HepG2 (cell line): ENCODE measurements at regions not wholly inside any gene's neighbourhood (a gene's known extent, or its start where the extent isn't known, plus 50 kb on each side); places are given as distances from the start of the nearest gene placed in this dataset.

Source experiments
- ATAC-seq: fragments of 200-7000 bp; cut with Tn5 transposase; 3 replicates; pipeline ENCODE4 v1.9.1; 2020; ENCODE audit warnings: mild to moderate bottlenecking, moderate library complexity
- BruUV-seq: library from RNA; stranded (reverse); fragments of 400-500 nt; replicated peaks from 2 replicates; lab custom pipeline; 2021; lab: Mats Ljungman, UMichigan
- CTCF ChIA-PET: fragments of 300-600 bp; formaldehyde crosslinking; extraction: SDS; loops from one replicate; lab custom pipeline; 2021; ENCODE audit warnings: low total read pairs, inconsistent platforms, low intra/inter-chr PET ratio; lab: Yijun Ruan, JAX
- POLR2A ChIA-PET: fragments of 350-600 bp; sonication (Branson Sonifier 250); formaldehyde crosslinking; loops from one replicate; lab custom pipeline; 2020; ENCODE audit warnings: antibody characterized with exemption, inconsistent platforms; lab: Yijun Ruan, JAX
- DNase-seq: peaks from one replicate; pipeline ENCODE4 v3.0.0-alpha.2; 2015; ENCODE audit warnings: low spot score
- FAIRE-seq: peaks from 3 replicates; lab custom pipeline; 2011; peaks lifted over from hg19 to GRCh38; lab: Jason Lieb, UNC
- H2AFZ ChIP-seq: one replicate; pipeline ENCODE4 v1.6.1; 2011; ENCODE audit warnings: low read length, inconsistent platforms
- H3K27ac ChIP-seq: fragments of 300-600 bp; 3 replicates; pipeline ENCODE4 v1.8.0; 2011; ENCODE audit warnings: mixed run types, mild to moderate bottlenecking, mixed read lengths, low read length, inconsistent platforms; ENCODE audit not compliant: insufficient read depth; ENCODE audit errors: extremely low read length
- H3K27me3 ChIP-seq, 2 experiments: fragments of 200-600 bp in 1 of 2; 2 replicates in 1 of 2; 3 replicates in 1 of 2; pipeline versions ENCODE4 v1.6.0 to v1.8.0; 2011; ENCODE audit warnings: low read length in 2 of 2, mild to moderate bottlenecking in 2 of 2, moderate library complexity in 2 of 2, inconsistent platforms in 1 of 2; ENCODE audit not compliant: insufficient read depth in 2 of 2, control insufficient read depth in 1 of 2
- H3K36me3 ChIP-seq, 2 experiments: fragments of 200-600 bp in 1 of 2; replicated peaks in 1 of 2; 2 replicates in 1 of 2; 3 replicates in 1 of 2; pipeline versions ENCODE4 v1.5.1 to v1.8.0; 2011; ENCODE audit warnings: low read length in 2 of 2, inconsistent platforms in 1 of 2; ENCODE audit not compliant: insufficient read depth in 2 of 2, control insufficient read depth in 1 of 2
- H3K4me1 ChIP-seq: 2 replicates; pipeline ENCODE4 v1.5.1; 2012; ENCODE audit warnings: low read length, inconsistent platforms; ENCODE audit not compliant: insufficient read depth
- H3K4me2 ChIP-seq: 2 replicates; pipeline ENCODE4 v1.6.0; 2011; ENCODE audit warnings: low read depth, low read length, inconsistent platforms
- H3K4me3 ChIP-seq, 3 experiments: fragments of 200-600 bp in 1 of 3; sonication (generic), shearing (Covaris generic) in 1 of 3; replicated peaks in 1 of 3; 2 replicates each; pipeline ENCODE4 v1.5.1; 2011 to 2016; ENCODE audit warnings: low read length in 3 of 3, inconsistent platforms in 2 of 3, low read depth in 2 of 3, mild to moderate bottlenecking in 2 of 3, control low read depth in 1 of 3, mixed read lengths in 1 of 3; ENCODE audit not compliant: insufficient read depth in 1 of 3
- H3K79me2 ChIP-seq: one replicate; pipeline ENCODE4 v1.6.1; 2011; ENCODE audit warnings: low read length, inconsistent platforms; ENCODE audit not compliant: insufficient read depth
- H3K9ac ChIP-seq: 2 replicates; pipeline ENCODE4 v1.6.0; 2011; ENCODE audit warnings: mild to moderate bottlenecking, low read depth, low read length, inconsistent platforms; ENCODE audit not compliant: insufficient read depth
- H3K9me3 ChIP-seq: 2 replicates; pipeline ENCODE4 v1.5.1; 2012; ENCODE audit warnings: mild to moderate bottlenecking, low read length
- H4K20me1 ChIP-seq: 2 replicates; pipeline ENCODE4 v1.6.0; 2011; ENCODE audit warnings: inconsistent platforms, mild to moderate bottlenecking, low read length, moderate library complexity; ENCODE audit not compliant: insufficient read depth
- MAF1 ChIP-seq: sonication (generic); formaldehyde crosslinking; IDR thresholded peaks from 2 replicates; pipeline ENCODE4 v1.5.0; 2020; ENCODE audit warnings: missing genetic modification reagents, borderline replicate concordance
- ZFP62 ChIP-seq: sonication (generic); formaldehyde crosslinking; IDR thresholded peaks from 2 replicates; pipeline ENCODE4 v1.4.0; 2020; ENCODE audit warnings: missing genetic modification reagents
- ZFP91 ChIP-seq: sonication (generic); formaldehyde crosslinking; IDR thresholded peaks from 2 replicates; pipeline ENCODE4 v1.9.0; 2022; ENCODE audit warnings: missing genetic modification reagents, mild to moderate bottlenecking, borderline replicate concordance
- WGBS: methylation state at CpG from one replicate; pipeline ENCODE4 v1.1.6; 2017; ENCODE audit warnings: low lambda C conversion rate; 5-methylcytosine and 5-hydroxymethylcytosine counted together
- in situ Hi-C: cut with HindIII; loops from 2 replicates; pipeline ENCODE4 v1.10.0; 2017; ENCODE audit warnings: low pct_unique_long_range_greater_than_20kb; ENCODE audit not compliant: extremely low pct_ligation_motif_present
- intact Hi-C: fragments of 100-400 bp; cut with micrococcal nuclease; formaldehyde crosslinking; loops from one replicate; pipeline ENCODE4 v1.10.0; 2022; ENCODE audit not compliant: unreplicated experiment
- TF ChIP-seq, protein P1 (sequence below): sonication (generic); formaldehyde crosslinking; IDR thresholded peaks from 2 replicates; pipeline ENCODE4 v1.4.0; 2020; ENCODE audit warnings: low read depth, mild to moderate bottlenecking, missing genetic modification reagents
- TF ChIP-seq, protein P2 (sequence below): sonication (generic); formaldehyde crosslinking; IDR thresholded peaks from 2 replicates; pipeline ENCODE4 v1.4.0; 2020; ENCODE audit warnings: missing genetic modification reagents

DNA sequence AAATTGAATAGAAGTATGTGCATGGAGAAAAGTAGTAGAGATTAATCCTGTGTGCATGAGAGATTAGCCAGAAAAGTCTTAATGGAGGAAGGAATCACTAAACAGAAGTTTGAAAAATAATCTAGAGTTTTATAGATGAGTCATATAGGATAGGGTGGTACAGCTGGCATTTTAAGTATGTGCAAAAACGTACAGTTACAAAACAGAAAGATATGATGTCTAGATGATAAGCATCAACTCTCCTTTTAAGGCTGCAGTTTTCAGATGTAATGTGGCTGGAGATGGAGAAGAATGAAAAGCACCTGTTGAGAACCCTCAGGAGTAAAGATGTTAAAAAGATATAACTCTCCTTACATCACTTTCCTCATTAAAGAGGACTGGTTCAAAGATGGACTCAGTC is 271.3 kb downstream of the STK31 start:
- ChIA-PET CTCF (no interaction called here), POLR2A (no interaction called here)
- H3K9ac ChIP-seq, result no peak overlapping the region
- no peaks in the 10 kb centered on the region for H3K27me3 ChIP-seq
- H3K27ac ChIP-seq, result no peak overlapping the region
- no peak overlapping the region for H3K4me3 ChIP-seq
- DNase-seq (no peak), FAIRE-seq (no peak), ATAC-seq (no peak)
- no peak overlapping the region for H3K4me2 ChIP-seq
- H3K36me3 ChIP-seq, result no peaks in the 10 kb centered on the region
- intact Hi-C loops, result no loop called here
- H2AFZ ChIP-seq, result no peak overlapping the region
- in situ Hi-C loops, result no loop called here
- no peaks in the 10 kb centered on the region for H4K20me1 ChIP-seq
- BruUV-seq, result no TSS peak
- 0% methylated on average over 1 of the region's 1 CpG for WGBS
- no peaks in the 10 kb centered on the region for H3K9me3 ChIP-seq
- no peaks in the 10 kb centered on the region for H3K79me2 ChIP-seq
- TF ChIP-seq ZFP62 (CRISPR knock-in tag) (no peak), MAF1 (CRISPR knock-in tag) (no peak), ZFP91 (CRISPR knock-in tag) (no peak)
- TF ChIP-seq, protein P1, sequence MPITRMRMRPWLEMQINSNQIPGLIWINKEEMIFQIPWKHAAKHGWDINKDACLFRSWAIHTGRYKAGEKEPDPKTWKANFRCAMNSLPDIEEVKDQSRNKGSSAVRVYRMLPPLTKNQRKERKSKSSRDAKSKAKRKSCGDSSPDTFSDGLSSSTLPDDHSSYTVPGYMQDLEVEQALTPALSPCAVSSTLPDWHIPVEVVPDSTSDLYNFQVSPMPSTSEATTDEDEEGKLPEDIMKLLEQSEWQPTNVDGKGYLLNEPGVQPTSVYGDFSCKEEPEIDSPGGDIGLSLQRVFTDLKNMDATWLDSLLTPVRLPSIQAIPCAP (CRISPR knock-in tag), result no peak
- TF ChIP-seq, protein P2, sequence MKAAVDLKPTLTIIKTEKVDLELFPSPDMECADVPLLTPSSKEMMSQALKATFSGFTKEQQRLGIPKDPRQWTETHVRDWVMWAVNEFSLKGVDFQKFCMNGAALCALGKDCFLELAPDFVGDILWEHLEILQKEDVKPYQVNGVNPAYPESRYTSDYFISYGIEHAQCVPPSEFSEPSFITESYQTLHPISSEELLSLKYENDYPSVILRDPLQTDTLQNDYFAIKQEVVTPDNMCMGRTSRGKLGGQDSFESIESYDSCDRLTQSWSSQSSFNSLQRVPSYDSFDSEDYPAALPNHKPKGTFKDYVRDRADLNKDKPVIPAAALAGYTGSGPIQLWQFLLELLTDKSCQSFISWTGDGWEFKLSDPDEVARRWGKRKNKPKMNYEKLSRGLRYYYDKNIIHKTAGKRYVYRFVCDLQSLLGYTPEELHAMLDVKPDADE, result no peak
- no peaks in the 10 kb centered on the region for H3K4me1 ChIP-seq
